HL-60 (cell line): ENCODE measurements at regions not wholly inside any gene's neighbourhood (a gene's known extent, or its start where the extent isn't known, plus 50 kb on each side); places are given as distances from the start of the nearest gene placed in this dataset.

Source experiments
- DNase-seq, 2 experiments: peaks; one replicate each; pipeline ENCODE4 v3.0.0-alpha.2; 2010 to 2020; ENCODE audit warnings: low read depth in 1 of 2, low spot score in 1 of 2
- H3K27ac ChIP-seq: fragments of 250-450 bp; sonication (Bioruptor Pico); replicated peaks from 2 replicates; pipeline ENCODE4 v1.5.1; 2020; ENCODE audit warnings: mild to moderate bottlenecking, moderate library complexity
- H3K27me3 ChIP-seq: fragments of 250-450 bp; sonication (Bioruptor Pico); 2 replicates; pipeline ENCODE4 v1.5.1; 2021; ENCODE audit warnings: mild to moderate bottlenecking, moderate library complexity; ENCODE audit not compliant: insufficient read depth, poor library complexity, severe bottlenecking
- H3K4me3 ChIP-seq: replicated peaks from 2 replicates; pipeline ENCODE4 v1.5.1; 2011; ENCODE audit warnings: mild to moderate bottlenecking, control low read depth, low read length; ENCODE audit not compliant: insufficient read depth
- CTCF ChIP-seq: IDR thresholded peaks from one replicate; pipeline ENCODE4 v1.5.1; 2011; ENCODE audit warnings: low read length, control low read depth, inconsistent platforms; ENCODE audit not compliant: insufficient read depth
- GABPA ChIP-seq: IDR thresholded peaks from 2 replicates; pipeline ENCODE4 v1.6.1; 2012; ENCODE audit warnings: low read depth
- POLR2AphosphoS5 ChIP-seq: IDR thresholded peaks from 2 replicates; pipeline ENCODE4 v1.6.1; 2012; ENCODE audit warnings: low read depth
- REST ChIP-seq: IDR thresholded peaks from 2 replicates; pipeline ENCODE4 v1.6.1; 2012; ENCODE audit warnings: low read depth; ENCODE audit not compliant: insufficient replicate concordance
- SPI1 ChIP-seq: IDR thresholded peaks from 2 replicates; pipeline ENCODE4 v1.6.1; 2012; ENCODE audit warnings: low read depth, mild to moderate bottlenecking, borderline replicate concordance

DNA sequence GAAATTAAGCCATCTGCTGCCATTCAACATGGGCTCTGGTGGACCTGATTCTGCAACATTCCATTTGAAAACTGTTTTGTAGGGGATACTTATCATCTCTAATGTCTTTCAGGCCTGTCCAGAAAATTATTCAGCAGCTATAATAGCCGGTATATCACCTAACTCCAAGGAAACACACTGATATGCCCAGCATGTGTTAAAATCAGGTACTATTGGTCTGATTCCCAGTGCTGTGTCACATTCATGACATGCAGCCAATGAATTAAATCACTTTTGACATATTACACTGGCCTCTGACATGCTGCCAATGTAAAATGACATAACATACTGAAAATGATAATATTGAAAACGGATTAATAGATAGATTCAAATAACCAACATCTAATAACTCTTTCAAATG is 60.5 kb upstream of the IRX5 start:
- Histone ChIP-seq H3K27me3 (no peaks in the 10 kb centered on the region), H3K27ac (no peak overlapping the region), H3K4me3 (no peak overlapping the region)
- no peak for TF ChIP-seq POLR2AphosphoS5
- no peak for TF ChIP-seq REST
- TF ChIP-seq CTCF, result no peak
- no peak for TF ChIP-seq SPI1
- no peak for TF ChIP-seq GABPA
- DNase-seq, result no peak

GRCh38 chr16:54867302-54867832 is 63.3 kb upstream of the IRX5 start:
- TF ChIP-seq GABPA (no peak), CTCF (no peak), POLR2AphosphoS5 (no peak), REST (no peak), SPI1 (no peak)
- Histone ChIP-seq H3K4me3 (no peak overlapping the region), H3K27ac (no peak overlapping the region), H3K27me3 (no peaks in the 10 kb centered on the region)
- no peak for DNase-seq

DNA sequence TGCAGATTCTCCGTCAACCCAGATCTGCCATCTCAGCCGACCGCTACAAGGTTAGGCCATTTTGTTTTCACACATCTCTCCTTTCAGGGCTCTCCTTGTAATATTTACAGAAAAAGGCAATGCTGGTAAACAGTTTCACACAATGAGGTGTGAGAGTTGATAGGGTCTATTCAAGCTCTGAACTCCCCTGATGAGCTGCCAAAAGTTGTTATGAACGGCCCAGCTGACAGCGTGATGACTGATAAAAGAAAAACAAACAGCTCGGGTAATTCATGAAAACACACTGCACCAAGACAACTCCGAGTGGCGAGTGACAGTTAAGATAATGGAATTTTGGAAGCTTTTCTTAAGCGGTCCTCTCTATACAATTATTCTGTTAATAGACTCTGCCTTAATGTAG is 68.1 kb upstream of the IRX5 start:
- no peak for DNase-seq
- H3K27ac ChIP-seq, result no peak overlapping the region
- H3K4me3 ChIP-seq, result no peak overlapping the region
- no peaks in the 10 kb centered on the region for H3K27me3 ChIP-seq
- TF ChIP-seq GABPA (no peak), POLR2AphosphoS5 (no peak), CTCF (no peak), SPI1 (no peak)

DNA sequence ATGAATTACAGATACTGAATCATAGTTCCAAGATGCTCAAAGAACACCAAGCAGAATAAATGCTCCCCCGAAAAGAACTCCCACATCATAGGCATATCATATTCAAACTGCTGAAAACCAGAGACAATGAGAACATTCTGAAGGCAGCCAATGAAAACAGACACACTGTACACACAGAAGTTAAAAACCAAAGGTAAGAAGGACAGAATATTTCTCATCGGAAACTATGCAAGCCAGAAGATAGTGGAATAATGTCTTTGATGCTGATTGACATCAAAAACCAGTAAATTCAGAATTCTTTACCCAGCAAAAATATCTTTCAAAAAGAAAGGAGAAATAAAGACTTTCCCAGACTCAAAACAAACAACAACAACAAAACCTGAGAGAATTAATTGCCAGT is 73.8 kb upstream of the IRX5 start:
- H3K4me3 ChIP-seq, result no peak overlapping the region
- H3K27me3 ChIP-seq, result no peaks in the 10 kb centered on the region
- TF ChIP-seq REST (no peak), SPI1 (no peak), GABPA (no peak), POLR2AphosphoS5 (no peak)
- no peak overlapping the region for H3K27ac ChIP-seq
- no peak for DNase-seq
